ENCODE measurements at regions not wholly inside any gene's neighbourhood (a gene's known extent, or its start where the extent isn't known, plus 50 kb on each side); places are given as distances from the start of the nearest gene placed in this dataset.

DNA sequence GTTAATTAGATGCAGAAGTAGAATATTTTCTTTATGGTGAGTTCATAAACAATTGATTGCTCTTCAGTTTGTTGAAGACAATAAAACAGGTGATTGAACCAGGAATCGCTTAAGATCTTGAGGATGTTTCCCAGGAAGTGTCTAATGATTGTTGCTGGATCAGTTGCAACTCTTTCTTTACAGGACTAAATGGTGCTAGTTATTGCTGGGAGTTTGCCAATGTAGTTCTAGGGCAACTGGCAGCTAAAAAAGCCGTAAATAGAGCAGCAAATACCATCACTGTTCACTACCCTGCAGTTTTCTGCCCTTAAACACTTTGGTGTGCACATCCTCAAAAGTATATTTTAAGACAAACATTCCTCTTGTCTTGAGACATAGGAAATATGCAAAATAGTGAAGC is 119.2 kb upstream of the ANK3 start:
- DNase-seq (ENCODE audit: low spot score) = no peak
- Histone ChIP-seq H3K9ac (ENCODE audit: low read depth in 1 of 2, low read length in 2 of 2) (no peak overlapping the region), H3K27ac (ENCODE audit: low read depth in 1 of 2, low read length in 2 of 2) (no peak overlapping the region), H3K27me3 (ENCODE audit: control insufficient read depth in 4 of 4, insufficient read depth in 4 of 4, low read length in 3 of 4) (no peaks in the 10 kb centered on the region), H3K4me1 (ENCODE audit: control insufficient read depth in 4 of 4, insufficient read depth in 4 of 4, low read length in 3 of 4) (no peaks in the 10 kb centered on the region), H3K36me3 (ENCODE audit: control insufficient read depth in 4 of 4, insufficient read depth in 3 of 4, low read depth in 1 of 4, low read length in 3 of 4) (no peaks in the 10 kb centered on the region), H3K4me3 (ENCODE audit: low read depth in 1 of 3, low read length in 3 of 3) (no peak overlapping the region), H3K9me3 (ENCODE audit: control insufficient read depth in 4 of 4, low read length in 3 of 4) (no peaks in the 10 kb centered on the region)
- 81% methylated on average over 2 of the region's 2 CpGs for WGBS
- TF ChIP-seq SP1 (IDR thresholded peaks at IDR 0.05) = no peak
- no peak for TF ChIP-seq FOXA2 (IDR thresholded peaks at IDR 0.05)
- TF ChIP-seq, protein P1, sequence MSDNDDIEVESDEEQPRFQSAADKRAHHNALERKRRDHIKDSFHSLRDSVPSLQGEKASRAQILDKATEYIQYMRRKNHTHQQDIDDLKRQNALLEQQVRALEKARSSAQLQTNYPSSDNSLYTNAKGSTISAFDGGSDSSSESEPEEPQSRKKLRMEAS (IDR thresholded peaks at IDR 0.05) = no peak
- no peak for TF ChIP-seq FOXA1 (IDR thresholded peaks at IDR 0.05)
- TF ChIP-seq TAF1 (conservative IDR thresholded peaks at IDR 0.05) = no peak
- no peak for TF ChIP-seq NR2F2 (IDR thresholded peaks at IDR 0.05)
- TF ChIP-seq, protein P2, sequence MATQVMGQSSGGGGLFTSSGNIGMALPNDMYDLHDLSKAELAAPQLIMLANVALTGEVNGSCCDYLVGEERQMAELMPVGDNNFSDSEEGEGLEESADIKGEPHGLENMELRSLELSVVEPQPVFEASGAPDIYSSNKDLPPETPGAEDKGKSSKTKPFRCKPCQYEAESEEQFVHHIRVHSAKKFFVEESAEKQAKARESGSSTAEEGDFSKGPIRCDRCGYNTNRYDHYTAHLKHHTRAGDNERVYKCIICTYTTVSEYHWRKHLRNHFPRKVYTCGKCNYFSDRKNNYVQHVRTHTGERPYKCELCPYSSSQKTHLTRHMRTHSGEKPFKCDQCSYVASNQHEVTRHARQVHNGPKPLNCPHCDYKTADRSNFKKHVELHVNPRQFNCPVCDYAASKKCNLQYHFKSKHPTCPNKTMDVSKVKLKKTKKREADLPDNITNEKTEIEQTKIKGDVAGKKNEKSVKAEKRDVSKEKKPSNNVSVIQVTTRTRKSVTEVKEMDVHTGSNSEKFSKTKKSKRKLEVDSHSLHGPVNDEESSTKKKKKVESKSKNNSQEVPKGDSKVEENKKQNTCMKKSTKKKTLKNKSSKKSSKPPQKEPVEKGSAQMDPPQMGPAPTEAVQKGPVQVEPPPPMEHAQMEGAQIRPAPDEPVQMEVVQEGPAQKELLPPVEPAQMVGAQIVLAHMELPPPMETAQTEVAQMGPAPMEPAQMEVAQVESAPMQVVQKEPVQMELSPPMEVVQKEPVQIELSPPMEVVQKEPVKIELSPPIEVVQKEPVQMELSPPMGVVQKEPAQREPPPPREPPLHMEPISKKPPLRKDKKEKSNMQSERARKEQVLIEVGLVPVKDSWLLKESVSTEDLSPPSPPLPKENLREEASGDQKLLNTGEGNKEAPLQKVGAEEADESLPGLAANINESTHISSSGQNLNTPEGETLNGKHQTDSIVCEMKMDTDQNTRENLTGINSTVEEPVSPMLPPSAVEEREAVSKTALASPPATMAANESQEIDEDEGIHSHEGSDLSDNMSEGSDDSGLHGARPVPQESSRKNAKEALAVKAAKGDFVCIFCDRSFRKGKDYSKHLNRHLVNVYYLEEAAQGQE (IDR thresholded peaks at IDR 0.05) = no peak
- TF ChIP-seq JUND (IDR thresholded peaks at IDR 0.05) = no peak
- no peak for TF ChIP-seq ZBTB33 (IDR thresholded peaks at IDR 0.05)
- no peak for TF ChIP-seq GABPA (IDR thresholded peaks at IDR 0.05 in 1 of 2, conservative IDR thresholded peaks at IDR 0.05 in 1 of 2)
- no peak for TF ChIP-seq HNF4G (IDR thresholded peaks at IDR 0.05)
- TF ChIP-seq, protein P3, sequence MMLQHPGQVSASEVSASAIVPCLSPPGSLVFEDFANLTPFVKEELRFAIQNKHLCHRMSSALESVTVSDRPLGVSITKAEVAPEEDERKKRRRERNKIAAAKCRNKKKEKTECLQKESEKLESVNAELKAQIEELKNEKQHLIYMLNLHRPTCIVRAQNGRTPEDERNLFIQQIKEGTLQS (IDR thresholded peaks at IDR 0.05) = no peak

- no peak overlapping the region for H3K9ac ChIP-seq (ENCODE audit: low read depth in 1 of 2, low read length in 2 of 2)
- no peak overlapping the region for H3K4me3 ChIP-seq (ENCODE audit: low read depth in 1 of 3, low read length in 3 of 3)
- H3K4me1 ChIP-seq (ENCODE audit: control insufficient read depth in 4 of 4, insufficient read depth in 4 of 4, low read length in 3 of 4) = no peaks in the 10 kb centered on the region
- H3K36me3 ChIP-seq (ENCODE audit: control insufficient read depth in 4 of 4, insufficient read depth in 3 of 4, low read depth in 1 of 4, low read length in 3 of 4) = no peaks in the 10 kb centered on the region
- no peaks in the 10 kb centered on the region for H3K9me3 ChIP-seq (ENCODE audit: control insufficient read depth in 4 of 4, low read length in 3 of 4)
- H3K27ac ChIP-seq (ENCODE audit: low read depth in 1 of 2, low read length in 2 of 2) = no peak overlapping the region
- WGBS = 94% methylated on average over 3 of the region's 3 CpGs
- DNase-seq (ENCODE audit: low spot score) = no peak
- H3K27me3 ChIP-seq (ENCODE audit: control insufficient read depth in 4 of 4, insufficient read depth in 4 of 4, low read length in 3 of 4) = no peaks in the 10 kb centered on the region
- TF ChIP-seq, protein P4, sequence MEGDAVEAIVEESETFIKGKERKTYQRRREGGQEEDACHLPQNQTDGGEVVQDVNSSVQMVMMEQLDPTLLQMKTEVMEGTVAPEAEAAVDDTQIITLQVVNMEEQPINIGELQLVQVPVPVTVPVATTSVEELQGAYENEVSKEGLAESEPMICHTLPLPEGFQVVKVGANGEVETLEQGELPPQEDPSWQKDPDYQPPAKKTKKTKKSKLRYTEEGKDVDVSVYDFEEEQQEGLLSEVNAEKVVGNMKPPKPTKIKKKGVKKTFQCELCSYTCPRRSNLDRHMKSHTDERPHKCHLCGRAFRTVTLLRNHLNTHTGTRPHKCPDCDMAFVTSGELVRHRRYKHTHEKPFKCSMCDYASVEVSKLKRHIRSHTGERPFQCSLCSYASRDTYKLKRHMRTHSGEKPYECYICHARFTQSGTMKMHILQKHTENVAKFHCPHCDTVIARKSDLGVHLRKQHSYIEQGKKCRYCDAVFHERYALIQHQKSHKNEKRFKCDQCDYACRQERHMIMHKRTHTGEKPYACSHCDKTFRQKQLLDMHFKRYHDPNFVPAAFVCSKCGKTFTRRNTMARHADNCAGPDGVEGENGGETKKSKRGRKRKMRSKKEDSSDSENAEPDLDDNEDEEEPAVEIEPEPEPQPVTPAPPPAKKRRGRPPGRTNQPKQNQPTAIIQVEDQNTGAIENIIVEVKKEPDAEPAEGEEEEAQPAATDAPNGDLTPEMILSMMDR (IDR thresholded peaks at IDR 0.05; ENCODE audit: low read depth, low read length, missing input control) = no peak
- no peak for TF ChIP-seq GABPA (IDR thresholded peaks at IDR 0.05 in 1 of 2, conservative IDR thresholded peaks at IDR 0.05 in 1 of 2)
- no peak for TF ChIP-seq HNF4A (conservative IDR thresholded peaks at IDR 0.05)
- TF ChIP-seq TAF1 (conservative IDR thresholded peaks at IDR 0.05) = no peak
- TF ChIP-seq, protein P1 (IDR thresholded peaks at IDR 0.05) = no peak
- TF ChIP-seq FOXA2 (IDR thresholded peaks at IDR 0.05) = no peak
- TF ChIP-seq HNF4G (IDR thresholded peaks at IDR 0.05) = no peak
- TF ChIP-seq, protein P3 (IDR thresholded peaks at IDR 0.05) = no peak
- no peak for TF ChIP-seq FOXA1 (IDR thresholded peaks at IDR 0.05)
These were observed 118.4 kb upstream of the ANK3 start for GRCh38 chr10:60508037-60508436.

Measured in liver (tissue), 8 donors.